ENCODE measurements at regions not wholly inside any gene's neighbourhood (a gene's known extent, or its start where the extent isn't known, plus 50 kb on each side); places are given as distances from the start of the nearest gene placed in this dataset.

GRCh38 chr10:55051515-55051914, 250.5 kb upstream of the PCDH15 start:
- H3K27ac ChIP-seq, result no peak overlapping the region
- no peak overlapping the region for H3K4me3 ChIP-seq
- intact Hi-C loops (cut with DNase I), result no loop called here
- no peaks in the 10 kb centered on the region for H3K27me3 ChIP-seq
- TF ChIP-seq CTCF (IDR thresholded peaks at IDR 0.05) (no peak), POLR2A (IDR thresholded peaks at IDR 0.05) (no peak)
- H3K36me3 ChIP-seq, result no peaks in the 10 kb centered on the region
- DNase-seq, result no peak
- no peaks in the 10 kb centered on the region for H3K9me3 ChIP-seq
- WGBS, 2 donors, result 60 to 69% methylated on average over 2 of the region's 2 CpGs
- no peaks in the 10 kb centered on the region for H3K4me1 ChIP-seq

DNA sequence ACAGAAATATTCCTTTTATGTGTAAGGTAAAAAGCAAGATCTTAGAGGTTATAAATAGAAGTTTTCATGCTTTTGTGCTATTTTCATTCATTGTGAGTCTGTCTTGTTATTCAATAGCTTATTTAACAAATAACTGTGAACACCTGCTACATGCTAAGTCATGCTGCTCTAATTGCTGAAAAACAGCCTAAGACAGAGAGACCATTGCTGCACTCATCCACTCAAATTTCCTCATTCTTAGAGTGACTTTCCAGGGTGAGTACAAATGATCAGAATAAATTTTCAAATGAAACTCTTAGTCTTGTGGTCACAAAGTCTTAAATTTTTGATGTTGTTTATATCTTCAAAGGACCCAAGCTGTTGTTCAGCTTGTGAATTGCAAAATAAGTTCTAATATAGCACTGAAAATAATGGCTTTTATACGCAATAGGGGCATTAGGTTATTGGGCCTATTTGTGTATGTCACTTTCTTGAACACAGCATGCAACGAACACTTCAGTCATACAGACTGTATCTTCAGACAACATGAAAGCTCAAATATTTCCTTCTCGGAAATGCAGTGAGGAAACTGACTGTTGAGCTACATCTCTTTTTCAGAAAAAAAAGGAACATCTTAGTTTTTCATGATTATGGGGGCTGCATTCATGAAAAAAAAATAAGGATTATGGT, 247.9 kb upstream of the PCDH15 start:
- Histone ChIP-seq H3K27me3 (no peaks in the 10 kb centered on the region), H3K9me3 (no peaks in the 10 kb centered on the region), H3K27ac (no peak overlapping the region), H3K4me3 (no peak overlapping the region), H3K4me1 (no peaks in the 10 kb centered on the region), H3K36me3 (no peaks in the 10 kb centered on the region)
- TF ChIP-seq CTCF (IDR thresholded peaks at IDR 0.05) (no peak), POLR2A (IDR thresholded peaks at IDR 0.05) (no peak)
- DNase-seq, result no peak
- 32 to 53% methylated on average over 3 of the region's 3 CpGs for WGBS, 2 donors
- intact Hi-C loops (cut with DNase I), result no loop called here

GRCh38 chr10:55043540-55043939, 242.5 kb upstream of the PCDH15 start:
- H3K27me3 ChIP-seq, result no peaks in the 10 kb centered on the region
- intact Hi-C loops (cut with DNase I), result no loop called here
- WGBS, 2 donors, result 84% methylated on average over 3 of the region's 3 CpGs
- H3K4me3 ChIP-seq, result no peak overlapping the region
- no peaks in the 10 kb centered on the region for H3K4me1 ChIP-seq
- H3K9me3 ChIP-seq, result no peaks in the 10 kb centered on the region
- DNase-seq, result no peak
- no peaks in the 10 kb centered on the region for H3K36me3 ChIP-seq
- H3K27ac ChIP-seq, result no peak overlapping the region
- TF ChIP-seq CTCF (IDR thresholded peaks at IDR 0.05), result no peak
- TF ChIP-seq POLR2A (IDR thresholded peaks at IDR 0.05), result no peak

- Histone ChIP-seq H3K4me1 (no peaks in the 10 kb centered on the region), H3K4me3 (no peak overlapping the region), H3K9me3 (no peaks in the 10 kb centered on the region), H3K36me3 (no peaks in the 10 kb centered on the region), H3K27ac (no peak overlapping the region), H3K27me3 (no peaks in the 10 kb centered on the region)
- WGBS, 2 donors, result 75 to 82% methylated on average over 2 to 4 of the region's 4 CpGs
- no peak for DNase-seq
- intact Hi-C loops (cut with DNase I), result no loop called here
- TF ChIP-seq POLR2A (IDR thresholded peaks at IDR 0.05) (no peak), CTCF (IDR thresholded peaks at IDR 0.05) (no peak)
Observed at GRCh38 chr10:55033061-55033460, 232.0 kb upstream of the PCDH15 start.

- Histone ChIP-seq H3K27me3 (no peaks in the 10 kb centered on the region), H3K36me3 (no peaks in the 10 kb centered on the region), H3K9me3 (no peaks in the 10 kb centered on the region), H3K27ac (no peak overlapping the region), H3K4me1 (no peaks in the 10 kb centered on the region), H3K4me3 (no peak overlapping the region)
- no peak for TF ChIP-seq POLR2A (IDR thresholded peaks at IDR 0.05)
- no peak for TF ChIP-seq CTCF (IDR thresholded peaks at IDR 0.05)
- WGBS, 2 donors, result 0 to 5% methylated on average over 1 of the region's 1 CpG
- intact Hi-C loops (cut with DNase I), result no loop called here
- no peak for DNase-seq
Observed at GRCh38 chr10:55024713-55025112, 223.7 kb upstream of the PCDH15 start.

Data from esophagus squamous epithelium (tissue), 5 donors.